ENCODE measurements at regions not wholly inside any gene's neighbourhood (a gene's known extent, or its start where the extent isn't known, plus 50 kb on each side); places are given as distances from the start of the nearest gene placed in this dataset.
"Not testable (repeated sequence)": the region's sequence is repeated elsewhere in the genome, so short reads cannot be mapped to it uniquely, and the experiment has no call there.

DNA sequence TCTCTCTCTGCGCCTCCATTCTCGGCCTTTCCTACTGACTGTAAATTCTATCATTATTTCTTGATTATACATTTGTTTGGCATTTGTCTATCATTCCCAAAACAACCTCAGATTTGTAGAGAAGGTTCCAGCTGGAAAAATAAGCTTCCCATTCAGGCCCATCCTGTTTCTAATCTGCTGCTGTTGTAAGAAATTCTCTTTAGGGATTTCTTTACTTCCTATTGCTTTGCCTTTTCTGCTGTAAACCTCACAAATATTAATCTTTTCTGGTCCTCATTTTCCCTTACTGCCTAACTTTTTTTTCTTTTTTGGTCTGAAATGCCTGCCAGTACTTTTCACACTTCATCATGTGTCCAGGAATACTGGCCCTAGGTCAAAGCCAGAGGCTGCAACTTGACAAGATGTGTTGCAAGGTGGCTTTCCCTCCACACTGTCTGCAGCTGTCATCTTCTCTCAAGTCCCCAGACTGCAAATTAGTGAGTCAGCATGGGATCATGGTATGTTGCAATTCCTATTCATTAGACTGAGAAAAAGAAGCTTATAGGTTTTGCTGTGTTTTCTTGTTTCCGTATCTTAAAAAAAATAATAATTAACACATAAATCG is 858.7 kb upstream of the CHORDC1 start:
- TF ChIP-seq, protein P1, sequence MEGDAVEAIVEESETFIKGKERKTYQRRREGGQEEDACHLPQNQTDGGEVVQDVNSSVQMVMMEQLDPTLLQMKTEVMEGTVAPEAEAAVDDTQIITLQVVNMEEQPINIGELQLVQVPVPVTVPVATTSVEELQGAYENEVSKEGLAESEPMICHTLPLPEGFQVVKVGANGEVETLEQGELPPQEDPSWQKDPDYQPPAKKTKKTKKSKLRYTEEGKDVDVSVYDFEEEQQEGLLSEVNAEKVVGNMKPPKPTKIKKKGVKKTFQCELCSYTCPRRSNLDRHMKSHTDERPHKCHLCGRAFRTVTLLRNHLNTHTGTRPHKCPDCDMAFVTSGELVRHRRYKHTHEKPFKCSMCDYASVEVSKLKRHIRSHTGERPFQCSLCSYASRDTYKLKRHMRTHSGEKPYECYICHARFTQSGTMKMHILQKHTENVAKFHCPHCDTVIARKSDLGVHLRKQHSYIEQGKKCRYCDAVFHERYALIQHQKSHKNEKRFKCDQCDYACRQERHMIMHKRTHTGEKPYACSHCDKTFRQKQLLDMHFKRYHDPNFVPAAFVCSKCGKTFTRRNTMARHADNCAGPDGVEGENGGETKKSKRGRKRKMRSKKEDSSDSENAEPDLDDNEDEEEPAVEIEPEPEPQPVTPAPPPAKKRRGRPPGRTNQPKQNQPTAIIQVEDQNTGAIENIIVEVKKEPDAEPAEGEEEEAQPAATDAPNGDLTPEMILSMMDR (IDR thresholded peaks at IDR 0.05; ENCODE audit: borderline replicate concordance, insufficient read depth, low read depth, low read length), result no peak
- H3K4me3 ChIP-seq (ENCODE audit: low read depth, low read length), result no peak overlapping the region

DNA sequence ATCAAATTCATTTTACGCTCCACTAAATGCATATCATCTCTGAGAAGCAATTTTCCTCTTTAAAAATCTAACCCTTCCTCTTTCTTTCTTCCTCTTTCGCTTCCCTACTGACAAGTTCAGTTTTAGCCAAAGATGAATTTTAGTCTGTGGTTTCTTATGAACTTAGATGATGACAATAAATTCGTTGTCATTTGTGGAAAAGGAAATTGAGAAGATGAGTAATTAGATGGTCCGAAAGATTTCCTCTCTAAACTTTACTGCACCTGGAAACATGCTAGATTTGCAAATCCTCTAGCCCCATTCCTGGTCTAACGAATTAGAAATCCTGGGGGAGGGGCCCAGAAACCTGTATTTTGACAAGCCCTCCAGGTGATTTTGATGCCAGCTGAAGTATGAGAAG is 855.4 kb upstream of the CHORDC1 start:
- TF ChIP-seq, protein P1 (IDR thresholded peaks at IDR 0.05; ENCODE audit: borderline replicate concordance, insufficient read depth, low read depth, low read length), result no peak

DNA sequence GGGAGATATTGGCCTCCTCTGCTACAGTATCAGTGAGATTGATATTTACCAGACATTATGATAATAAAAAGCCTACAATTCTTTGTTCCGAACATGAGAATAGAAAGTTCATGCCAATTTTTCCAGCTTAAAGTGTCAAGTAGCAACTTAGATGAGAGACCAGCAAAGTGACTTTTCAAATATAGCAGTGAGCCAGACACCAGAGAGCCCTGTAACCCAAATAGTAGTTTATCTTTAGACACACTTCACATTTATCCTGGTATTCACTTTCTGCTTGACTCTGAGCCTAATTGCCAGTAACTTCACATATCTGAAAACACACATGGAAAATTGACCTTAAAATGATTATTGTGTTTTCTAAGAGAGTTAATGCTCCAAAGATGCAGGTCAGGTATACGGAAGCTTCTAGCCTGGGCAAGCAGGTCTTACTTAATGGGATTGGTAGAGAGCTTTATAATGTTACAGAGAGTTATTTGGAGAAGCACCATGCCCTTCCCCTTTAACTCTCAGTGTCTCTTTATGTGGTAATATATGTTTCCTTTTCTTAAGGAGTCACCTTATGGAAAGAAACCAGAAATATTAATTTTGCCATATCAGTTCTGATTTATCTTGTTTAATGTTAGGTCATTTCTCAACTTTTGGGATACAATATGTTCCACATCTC is 852.3 kb upstream of the CHORDC1 start:
- TF ChIP-seq, protein P1 (IDR thresholded peaks at IDR 0.05; ENCODE audit: borderline replicate concordance, insufficient read depth, low read depth, low read length), result no peak
- H3K4me3 ChIP-seq (ENCODE audit: low read depth, low read length), result no peak overlapping the region

More for the DNA sequence above, 855.4 kb upstream of the CHORDC1 start:
- no peak overlapping the region for H3K4me3 ChIP-seq (ENCODE audit: low read depth, low read length)

DNA sequence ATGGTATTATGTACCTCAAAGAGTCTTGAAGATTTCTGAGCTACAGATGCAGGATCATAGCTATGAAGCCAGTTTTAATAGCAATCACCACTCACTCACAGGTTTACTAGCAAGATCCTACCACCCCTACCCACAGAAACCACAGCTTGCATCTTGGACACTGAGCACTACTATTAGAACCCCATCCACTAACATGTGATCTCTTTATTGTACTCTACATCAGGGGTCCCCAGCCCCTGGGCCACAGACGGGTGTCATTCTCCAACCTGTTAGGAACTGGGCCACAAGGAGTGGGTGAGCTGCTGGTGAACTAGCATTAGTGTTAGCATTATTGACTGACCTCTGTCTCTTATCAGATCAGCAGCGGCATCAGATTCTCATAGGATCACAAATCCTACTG is 844.8 kb upstream of the CHORDC1 start:
- TF ChIP-seq, protein P1 (IDR thresholded peaks at IDR 0.05; ENCODE audit: borderline replicate concordance, insufficient read depth, low read depth, low read length), result no peak
- no peak overlapping the region for H3K4me3 ChIP-seq (ENCODE audit: low read depth, low read length)

DNA sequence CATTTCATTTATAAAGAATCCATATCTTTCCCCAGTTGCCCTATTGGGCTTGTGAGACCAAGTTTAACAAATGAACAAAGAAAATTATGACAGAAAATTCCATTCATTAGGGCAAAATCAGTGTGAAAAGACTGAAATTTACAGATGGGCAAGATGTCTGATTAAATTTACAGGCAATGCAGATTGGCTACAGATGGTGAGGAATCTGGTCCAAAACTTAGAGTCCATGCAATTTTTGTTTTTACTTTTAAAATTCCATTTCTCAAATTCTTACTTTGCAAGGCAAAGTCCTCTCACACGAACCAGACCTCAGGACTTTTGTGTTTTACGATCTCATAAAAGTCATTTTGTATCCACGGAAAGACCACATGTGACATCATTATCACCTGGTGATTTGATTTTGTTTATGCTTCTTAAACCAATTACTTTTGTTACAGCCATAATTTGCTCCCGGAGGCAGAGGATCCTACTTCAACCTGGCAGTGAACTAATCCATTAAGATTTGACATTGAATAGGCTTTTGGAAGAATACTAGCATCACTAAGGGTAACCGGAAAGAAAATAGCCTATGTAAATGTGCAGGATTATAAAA is 843.7 kb upstream of the CHORDC1 start:
- TF ChIP-seq, protein P1 (IDR thresholded peaks at IDR 0.05; ENCODE audit: borderline replicate concordance, insufficient read depth, low read depth, low read length), result no peak

DNA sequence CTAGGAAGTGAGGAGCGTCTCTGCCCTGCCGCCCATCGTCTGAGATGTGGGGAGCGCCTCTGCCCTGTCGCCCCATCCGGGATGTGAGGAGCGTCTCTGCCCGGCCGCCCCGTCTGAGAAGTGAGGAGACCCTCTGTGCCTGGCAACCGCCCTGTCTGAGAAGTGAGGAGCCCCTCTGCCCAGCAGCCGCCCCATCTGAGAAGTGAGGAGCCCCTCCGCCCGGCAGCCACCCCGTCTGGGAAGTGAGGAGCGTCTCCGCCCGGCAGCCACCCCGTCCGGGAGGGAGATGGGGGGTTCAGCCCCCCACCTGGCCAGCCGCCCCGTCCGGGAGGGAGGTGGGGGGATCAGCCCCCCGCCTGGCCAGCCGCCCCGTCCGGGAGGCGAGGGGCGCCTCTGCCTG is 840.5 kb upstream of the CHORDC1 start:
- not testable (repeated sequence) for H3K4me3 ChIP-seq (ENCODE audit: low read depth, low read length)

More for the DNA sequence above, 843.7 kb upstream of the CHORDC1 start:
- no peak overlapping the region for H3K4me3 ChIP-seq (ENCODE audit: low read depth, low read length)

DNA sequence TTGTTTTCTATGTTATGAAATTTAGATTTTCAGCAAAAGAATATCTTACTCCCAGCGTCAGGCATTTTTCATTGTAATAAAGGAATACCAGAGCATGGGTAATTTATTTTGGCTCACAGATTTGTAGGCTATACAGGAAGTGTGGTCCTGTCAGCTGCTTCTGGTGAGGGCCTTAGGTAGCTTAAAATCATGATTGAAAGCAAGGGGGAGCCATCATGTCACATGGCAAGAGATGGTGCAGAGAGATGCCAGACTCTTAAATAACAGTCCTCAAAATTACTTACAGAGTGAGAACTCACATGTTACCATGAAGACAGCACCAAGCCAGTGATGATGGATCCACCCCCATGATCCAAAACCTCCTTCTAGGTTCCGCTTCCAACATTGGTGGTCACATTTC is 825.0 kb upstream of the CHORDC1 start:
- TF ChIP-seq, protein P1 (IDR thresholded peaks at IDR 0.05; ENCODE audit: borderline replicate concordance, insufficient read depth, low read depth, low read length), result no peak
- no peak overlapping the region for H3K4me3 ChIP-seq (ENCODE audit: low read depth, low read length)
